SK-N-SH (cell line): ENCODE measurements at regions not wholly inside any gene's neighbourhood (a gene's known extent, or its start where the extent isn't known, plus 50 kb on each side); places are given as distances from the start of the nearest gene placed in this dataset.

ENCODE experiments used
- EP300 ChIP-seq, 2 experiments: IDR thresholded peaks; 2 replicates each; pipeline versions ENCODE4 v1.4.0 to v1.6.1; 2012; ENCODE audit warnings: borderline replicate concordance in 1 of 2, low read depth in 1 of 2, low read length in 1 of 2
- TAF1 ChIP-seq: IDR thresholded peaks from 2 replicates; pipeline ENCODE4 v1.6.1; 2012; ENCODE audit warnings: low read depth, mild to moderate bottlenecking, low read length, moderate library complexity, borderline replicate concordance
- TCF12 ChIP-seq: IDR thresholded peaks from 2 replicates; pipeline ENCODE4 v1.4.0; 2012
- TF ChIP-seq, protein P1 (sequence below): fragments of 200-600 bp; sonication (generic); IDR thresholded peaks from 2 replicates; pipeline ENCODE4 v1.6.1; 2017; ENCODE audit warnings: antibody characterized with exemption, mild to moderate bottlenecking, moderate library complexity

DNA sequence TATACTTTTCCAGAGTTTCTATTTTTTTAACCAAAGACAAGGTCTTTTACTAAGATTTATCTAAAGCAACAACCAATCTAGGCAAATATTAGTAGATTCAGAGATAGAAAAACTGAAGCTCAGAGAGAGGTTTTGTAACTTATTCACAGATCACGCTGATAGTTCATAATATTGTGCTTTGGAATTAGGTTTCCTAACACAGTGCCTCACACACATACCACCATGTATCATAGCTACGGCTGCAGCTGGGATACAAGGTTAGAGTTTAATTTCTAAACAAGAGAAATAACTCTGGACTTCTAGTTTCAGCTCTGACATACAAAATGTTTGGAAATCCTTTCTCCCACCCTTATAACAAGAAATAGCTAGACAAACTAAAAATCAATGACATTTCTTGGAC, 565.7 kb downstream of the PYDC2 start:
- TF ChIP-seq, protein P1, sequence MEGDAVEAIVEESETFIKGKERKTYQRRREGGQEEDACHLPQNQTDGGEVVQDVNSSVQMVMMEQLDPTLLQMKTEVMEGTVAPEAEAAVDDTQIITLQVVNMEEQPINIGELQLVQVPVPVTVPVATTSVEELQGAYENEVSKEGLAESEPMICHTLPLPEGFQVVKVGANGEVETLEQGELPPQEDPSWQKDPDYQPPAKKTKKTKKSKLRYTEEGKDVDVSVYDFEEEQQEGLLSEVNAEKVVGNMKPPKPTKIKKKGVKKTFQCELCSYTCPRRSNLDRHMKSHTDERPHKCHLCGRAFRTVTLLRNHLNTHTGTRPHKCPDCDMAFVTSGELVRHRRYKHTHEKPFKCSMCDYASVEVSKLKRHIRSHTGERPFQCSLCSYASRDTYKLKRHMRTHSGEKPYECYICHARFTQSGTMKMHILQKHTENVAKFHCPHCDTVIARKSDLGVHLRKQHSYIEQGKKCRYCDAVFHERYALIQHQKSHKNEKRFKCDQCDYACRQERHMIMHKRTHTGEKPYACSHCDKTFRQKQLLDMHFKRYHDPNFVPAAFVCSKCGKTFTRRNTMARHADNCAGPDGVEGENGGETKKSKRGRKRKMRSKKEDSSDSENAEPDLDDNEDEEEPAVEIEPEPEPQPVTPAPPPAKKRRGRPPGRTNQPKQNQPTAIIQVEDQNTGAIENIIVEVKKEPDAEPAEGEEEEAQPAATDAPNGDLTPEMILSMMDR: no peak
- TF ChIP-seq TAF1 (no peak), EP300 (IDR thresholded peaks at IDR 0.05; ENCODE audit: borderline replicate concordance in 1 of 2, low read depth in 1 of 2, low read length in 1 of 2) (no peak), TCF12 (no peak)
